Transverse colon (tissue), 4 donors: ENCODE measurements at regions not wholly inside any gene's neighbourhood (a gene's known extent, or its start where the extent isn't known, plus 50 kb on each side); places are given as distances from the start of the nearest gene placed in this dataset.

Experiments used
- DNase-seq: peaks from one replicate; pipeline ENCODE4 v3.0.0-alpha.2; 2019
- H3K27ac ChIP-seq, 4 donors: fragments of 200-600 bp; sonication (generic); 2 replicates each; pipeline ENCODE4 v1.5.1; 2016 to 2018; ENCODE audit warnings: inconsistent platforms in 4 of 4
- H3K27me3 ChIP-seq: fragments of 200-600 bp; sonication (generic); 2 replicates; pipeline ENCODE4 v1.5.1; 2017; ENCODE audit warnings: inconsistent platforms
- H3K36me3 ChIP-seq, 4 donors: fragments of 200-600 bp; sonication (generic); 2 replicates each; pipeline ENCODE4 v1.5.1; 2017 to 2019; ENCODE audit warnings: inconsistent platforms in 4 of 4
- H3K4me1 ChIP-seq, 4 donors: fragments of 200-600 bp; sonication (generic); 2 replicates each; pipeline ENCODE4 v1.5.1; 2017 to 2020; ENCODE audit warnings: inconsistent platforms in 4 of 4
- H3K4me3 ChIP-seq, 4 donors: fragments of 200-600 bp; sonication (generic); 1 replicate in 1 of 4; 2 replicates in 3 of 4; pipeline versions ENCODE4 v1.5.1 to v1.6.1; 2017 to 2019; ENCODE audit warnings: inconsistent platforms in 4 of 4
- H3K9me3 ChIP-seq, 2 donors: fragments of 200-600 bp; sonication (generic); 2 replicates each; pipeline ENCODE4 v1.5.1; 2017 to 2019; ENCODE audit warnings: inconsistent platforms in 2 of 2
- EP300 ChIP-seq: sonication (generic); formaldehyde crosslinking; IDR thresholded peaks from one replicate; pipeline ENCODE4 v1.6.1; 2017; ENCODE audit warnings: antibody characterized with exemption, low read depth
- POLR2A ChIP-seq: fragments of 450-650 bp; IDR thresholded peaks from one replicate; pipeline ENCODE4 v1.6.1; 2016; ENCODE audit warnings: antibody characterized with exemption, mild to moderate bottlenecking, moderate library complexity
- POLR2AphosphoS5 ChIP-seq, 3 donors: sonication (generic); formaldehyde crosslinking; IDR thresholded peaks; one replicate each; pipeline ENCODE4 v1.6.1; 2016; ENCODE audit warnings: antibody characterized with exemption in 3 of 3
- WGBS, 2 donors: methylation state at CpG; one replicate each; pipeline ENCODE4 v1.1.5; 2018; ENCODE audit warnings: low coverage in 1 of 2; 5-methylcytosine and 5-hydroxymethylcytosine counted together
- in situ Hi-C, 4 donors: fragments of 200-750 bp; cut with MboI; loops; one replicate each; pipeline versions ENCODE4 v1.15.0 to v1.15.1; 2017; ENCODE audit warnings: low sequenced_read_pairs in 3 of 4, low pct_ligation_motif_present in 1 of 4, low pct_unique_long_range_greater_than_20kb in 1 of 4
- intact Hi-C: fragments of 100-400 bp; cut with DNase I; formaldehyde crosslinking; loops from one replicate; pipeline ENCODE4 v1.15.1; 2023; ENCODE audit warnings: low total_unique reads
- TF ChIP-seq, protein P1 (sequence below), 5 experiments: fragments of 200-600 bp in 3 of 5; fragments of 450-650 bp in 2 of 5; sonication (generic) in 3 of 5; IDR thresholded peaks; 1 replicate in 2 of 5; 2 replicates in 3 of 5; pipeline ENCODE4 v1.5.1; 2016 to 2017; ENCODE audit warnings: antibody characterized with exemption in 5 of 5, inconsistent platforms in 3 of 5, mild to moderate bottlenecking in 2 of 5, moderate library complexity in 1 of 5

DNA sequence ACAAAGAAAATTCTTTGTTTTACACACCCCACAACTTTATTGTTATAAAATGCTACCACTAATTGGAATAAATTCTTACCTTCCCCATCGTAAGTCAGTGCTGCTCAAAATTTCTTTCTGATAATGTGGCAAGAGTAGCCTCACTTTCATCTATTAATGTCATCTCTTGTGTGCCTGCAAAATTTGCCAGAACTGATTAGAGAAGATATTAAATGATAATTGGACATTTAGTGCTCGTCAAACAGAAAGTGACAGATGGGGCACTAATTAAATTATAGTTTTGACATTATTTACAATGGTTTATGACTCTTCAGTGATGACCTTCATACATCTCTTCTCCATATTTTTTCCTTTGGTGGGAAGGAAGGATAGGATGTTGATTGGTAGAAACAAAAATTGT is 690.9 kb downstream of the NXPH1 start:
- WGBS, 2 donors: 64 to 81% methylated on average over 2 of the region's 2 CpGs
- H3K4me3 ChIP-seq: no peak overlapping the region
- no peaks in the 10 kb centered on the region for H3K9me3 ChIP-seq
- no peak overlapping the region for H3K27ac ChIP-seq
- no peak for DNase-seq
- intact Hi-C loops (no loop called here), in situ Hi-C loops (no loop called here)
- H3K36me3 ChIP-seq: no peaks in the 10 kb centered on the region
- no peaks in the 10 kb centered on the region for H3K4me1 ChIP-seq
- no peak for TF ChIP-seq POLR2AphosphoS5 (IDR thresholded peaks at IDR 0.05)
- no peak for TF ChIP-seq POLR2A
- TF ChIP-seq, protein P1, sequence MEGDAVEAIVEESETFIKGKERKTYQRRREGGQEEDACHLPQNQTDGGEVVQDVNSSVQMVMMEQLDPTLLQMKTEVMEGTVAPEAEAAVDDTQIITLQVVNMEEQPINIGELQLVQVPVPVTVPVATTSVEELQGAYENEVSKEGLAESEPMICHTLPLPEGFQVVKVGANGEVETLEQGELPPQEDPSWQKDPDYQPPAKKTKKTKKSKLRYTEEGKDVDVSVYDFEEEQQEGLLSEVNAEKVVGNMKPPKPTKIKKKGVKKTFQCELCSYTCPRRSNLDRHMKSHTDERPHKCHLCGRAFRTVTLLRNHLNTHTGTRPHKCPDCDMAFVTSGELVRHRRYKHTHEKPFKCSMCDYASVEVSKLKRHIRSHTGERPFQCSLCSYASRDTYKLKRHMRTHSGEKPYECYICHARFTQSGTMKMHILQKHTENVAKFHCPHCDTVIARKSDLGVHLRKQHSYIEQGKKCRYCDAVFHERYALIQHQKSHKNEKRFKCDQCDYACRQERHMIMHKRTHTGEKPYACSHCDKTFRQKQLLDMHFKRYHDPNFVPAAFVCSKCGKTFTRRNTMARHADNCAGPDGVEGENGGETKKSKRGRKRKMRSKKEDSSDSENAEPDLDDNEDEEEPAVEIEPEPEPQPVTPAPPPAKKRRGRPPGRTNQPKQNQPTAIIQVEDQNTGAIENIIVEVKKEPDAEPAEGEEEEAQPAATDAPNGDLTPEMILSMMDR (IDR thresholded peaks at IDR 0.05): no peak
- no peak for TF ChIP-seq EP300
- no peaks in the 10 kb centered on the region for H3K27me3 ChIP-seq

- no peaks in the 10 kb centered on the region for H3K36me3 ChIP-seq
- in situ Hi-C loops: no loop called here
- intact Hi-C loops: no loop called here
- no peak overlapping the region for H3K4me3 ChIP-seq
- H3K9me3 ChIP-seq: no peaks in the 10 kb centered on the region
- no peaks in the 10 kb centered on the region for H3K27me3 ChIP-seq
- TF ChIP-seq, protein P1 (IDR thresholded peaks at IDR 0.05): no peak
- TF ChIP-seq EP300 (no peak), POLR2A (no peak), POLR2AphosphoS5 (IDR thresholded peaks at IDR 0.05) (no peak)
- H3K27ac ChIP-seq: no peak overlapping the region
- DNase-seq: no peak
- no peaks in the 10 kb centered on the region for H3K4me1 ChIP-seq
These were observed 691.8 kb downstream of the NXPH1 start for GRCh38 chr7:9125246-9125645.

DNA sequence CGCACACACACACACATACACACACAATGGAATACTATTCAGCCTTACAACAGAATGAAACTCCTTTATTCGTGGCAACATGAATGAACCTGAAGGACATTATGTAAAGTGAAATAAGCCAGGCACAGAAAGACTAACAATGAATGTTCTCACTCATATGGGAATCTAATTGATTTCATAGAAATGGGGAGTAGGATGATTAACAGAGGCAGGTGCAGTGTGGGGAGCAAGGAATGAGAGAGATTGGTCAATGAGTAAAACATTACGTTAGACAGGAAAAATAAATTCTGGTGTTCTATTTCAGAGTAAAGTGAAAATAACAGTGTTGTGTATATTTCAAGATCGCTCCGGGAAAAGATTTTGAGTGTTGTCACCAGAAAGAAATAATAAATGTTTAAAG is 694.5 kb downstream of the NXPH1 start:
- peaks cover 0 to 3% of the 10 kb centered on the region in 2 donors for H3K9me3 ChIP-seq
- no peak for TF ChIP-seq POLR2A
- no peak for TF ChIP-seq POLR2AphosphoS5 (IDR thresholded peaks at IDR 0.05)
- TF ChIP-seq, protein P1 (IDR thresholded peaks at IDR 0.05): no peak
- TF ChIP-seq EP300: no peak
- no peaks in the 10 kb centered on the region for H3K36me3 ChIP-seq
- DNase-seq: no peak
- intact Hi-C loops (no loop called here), in situ Hi-C loops (no loop called here)
- WGBS, 2 donors: 83 to 89% methylated on average over 5 of the region's 5 CpGs
- H3K4me1 ChIP-seq: no peaks in the 10 kb centered on the region
- no peaks in the 10 kb centered on the region for H3K27me3 ChIP-seq
- no peak overlapping the region for H3K27ac ChIP-seq
- no peak overlapping the region for H3K4me3 ChIP-seq

GRCh38 chr7:9148687-9149086 is 715.3 kb downstream of the NXPH1 start:
- no peak for DNase-seq
- TF ChIP-seq POLR2AphosphoS5 (IDR thresholded peaks at IDR 0.05) (no peak), POLR2A (no peak), EP300 (no peak)
- TF ChIP-seq, protein P1 (IDR thresholded peaks at IDR 0.05): no peak
- no peaks in the 10 kb centered on the region for H3K27me3 ChIP-seq
- 73% methylated on average over 1 of the region's 1 CpG; no CpG with 5 or more reads in 1 of the 2 donors for WGBS, 2 donors
- no peak overlapping the region for H3K27ac ChIP-seq
- intact Hi-C loops (no loop called here), in situ Hi-C loops (no loop called here)
- no peak overlapping the region for H3K4me3 ChIP-seq
- H3K36me3 ChIP-seq: no peaks in the 10 kb centered on the region
- no peaks in the 10 kb centered on the region for H3K9me3 ChIP-seq
- no peaks in the 10 kb centered on the region for H3K4me1 ChIP-seq
